ENCODE measurements at regions not wholly inside any gene's neighbourhood (a gene's known extent, or its start where the extent isn't known, plus 50 kb on each side); places are given as distances from the start of the nearest gene placed in this dataset.

GRCh38 chr10:25808372-25808771, 125.7 kb upstream of the MYO3A start:
- ATAC-seq: no peak
- H3K27ac Mint-ChIP-seq: no peak overlapping the region
- no peaks in the 10 kb centered on the region for H3K9me3 Mint-ChIP-seq
- H3K4me1 Mint-ChIP-seq (ENCODE audit: low read depth): no peaks in the 10 kb centered on the region
- TF ChIP-seq CTCF (IDR thresholded peaks at IDR 0.05): no peak
- H3K27me3 Mint-ChIP-seq: peaks cover 2% of the 10 kb centered on the region
- H3K4me3 Mint-ChIP-seq: no peak overlapping the region
- H3K36me3 Mint-ChIP-seq (ENCODE audit: low read depth): no peaks in the 10 kb centered on the region
- ChIA-PET CTCF (no interaction called here), POLR2A (no interaction called here)
- intact Hi-C loops (cut with micrococcal nuclease): no loop called here
- DNase-seq: no peak

DNA sequence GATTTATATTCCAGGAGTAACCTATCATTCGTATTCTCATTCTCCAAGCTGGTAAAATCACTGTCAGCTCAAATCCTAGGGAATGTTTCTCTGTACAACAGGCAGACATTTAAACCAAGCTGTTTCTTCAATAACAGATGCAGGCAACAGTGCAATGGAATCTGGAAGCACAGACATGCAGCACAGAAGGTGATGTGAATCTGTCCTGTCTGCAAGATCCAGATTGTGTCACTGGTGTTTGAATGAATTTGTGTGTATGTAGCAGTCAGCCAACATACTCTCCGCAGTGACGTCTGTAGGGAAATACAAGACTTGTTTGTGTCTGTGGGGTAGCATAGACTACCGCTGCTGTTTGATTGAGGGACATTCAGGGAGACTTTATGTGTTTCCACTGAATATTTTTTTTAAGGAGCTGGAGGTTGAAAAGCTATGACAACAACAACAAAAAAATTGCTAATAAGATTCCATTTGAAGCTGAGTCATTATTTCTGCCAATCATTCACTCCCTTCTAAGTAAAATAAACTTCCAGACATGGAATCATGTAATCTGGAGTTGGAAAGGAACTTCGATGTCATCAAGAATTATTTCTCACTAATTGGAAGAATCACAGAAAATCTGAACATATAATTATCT, 122.9 kb upstream of the MYO3A start:
- ATAC-seq: no peak
- Mint-ChIP-seq H3K27me3 (peaks cover 2% of the 10 kb centered on the region), H3K4me1 (ENCODE audit: low read depth) (no peaks in the 10 kb centered on the region), H3K36me3 (ENCODE audit: low read depth) (no peaks in the 10 kb centered on the region), H3K4me3 (no peak overlapping the region), H3K9me3 (no peaks in the 10 kb centered on the region), H3K27ac (no peak overlapping the region)
- intact Hi-C loops (cut with micrococcal nuclease): no loop called here
- ChIA-PET CTCF (interaction anchor here (1.4 kb wide), 1 partner anchor 35 kb away, joined by 3 read pairs; no protein-coding TSS in a partner anchor), POLR2A (no interaction called here)
- no peak for DNase-seq
- no peak for TF ChIP-seq CTCF (IDR thresholded peaks at IDR 0.05)

DNA sequence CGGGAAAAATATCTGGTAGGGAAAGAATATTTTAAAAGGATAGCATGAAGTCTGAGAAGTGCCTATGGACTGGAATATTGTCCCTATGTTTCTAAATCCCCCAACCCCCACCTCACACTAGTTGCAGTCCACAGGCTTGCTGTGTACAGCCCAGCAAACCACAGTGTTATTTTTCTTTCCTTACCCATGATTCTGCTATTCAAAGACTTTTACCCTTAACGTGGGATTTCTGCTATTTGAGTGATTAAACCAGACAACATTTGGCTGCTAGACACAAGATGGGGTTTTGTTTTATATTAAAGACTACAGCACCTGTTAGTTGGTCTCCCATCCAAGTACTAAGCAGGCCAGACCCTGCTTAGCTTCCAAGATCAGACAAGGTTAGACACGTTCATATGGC, 120.5 kb upstream of the MYO3A start:
- intact Hi-C loops (cut with micrococcal nuclease): no loop called here
- ATAC-seq (no peak), DNase-seq (no peak)
- ChIA-PET CTCF (no interaction called here), POLR2A (no interaction called here)
- Mint-ChIP-seq H3K4me1 (ENCODE audit: low read depth) (no peaks in the 10 kb centered on the region), H3K4me3 (no peak overlapping the region), H3K27ac (no peak overlapping the region), H3K9me3 (no peaks in the 10 kb centered on the region), H3K36me3 (ENCODE audit: low read depth) (no peaks in the 10 kb centered on the region), H3K27me3 (peaks cover 2% of the 10 kb centered on the region)
- no peak for TF ChIP-seq CTCF (IDR thresholded peaks at IDR 0.05)

DNA sequence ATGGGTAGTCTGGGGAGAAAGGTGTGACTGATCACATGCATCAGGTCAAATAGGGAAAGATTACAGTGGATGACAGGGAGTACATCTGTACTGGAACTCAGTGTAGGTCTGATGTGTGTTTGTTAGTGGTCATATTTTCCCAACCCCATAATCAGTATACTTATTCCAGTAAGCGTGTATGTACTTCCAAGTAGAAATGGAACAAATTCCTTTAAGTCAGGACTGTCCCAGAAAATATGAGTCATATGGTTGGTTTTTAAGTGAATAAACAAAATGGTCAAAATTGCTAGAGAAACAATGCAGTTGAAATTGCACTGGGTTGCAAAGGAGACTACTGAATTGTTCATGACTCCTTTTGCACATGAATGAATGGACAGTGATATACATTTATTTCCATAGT, 118.8 kb upstream of the MYO3A start:
- Mint-ChIP-seq H3K36me3 (ENCODE audit: low read depth) (no peaks in the 10 kb centered on the region), H3K27me3 (no peaks in the 10 kb centered on the region), H3K4me3 (no peak overlapping the region), H3K27ac (no peak overlapping the region), H3K4me1 (ENCODE audit: low read depth) (no peaks in the 10 kb centered on the region), H3K9me3 (no peaks in the 10 kb centered on the region)
- CTCF ChIA-PET: no interaction called here
- POLR2A ChIA-PET: no interaction called here
- no peak for TF ChIP-seq CTCF (IDR thresholded peaks at IDR 0.05)
- DNase-seq: no peak
- no peak for ATAC-seq
- intact Hi-C loops (cut with micrococcal nuclease): no loop called here

DNA sequence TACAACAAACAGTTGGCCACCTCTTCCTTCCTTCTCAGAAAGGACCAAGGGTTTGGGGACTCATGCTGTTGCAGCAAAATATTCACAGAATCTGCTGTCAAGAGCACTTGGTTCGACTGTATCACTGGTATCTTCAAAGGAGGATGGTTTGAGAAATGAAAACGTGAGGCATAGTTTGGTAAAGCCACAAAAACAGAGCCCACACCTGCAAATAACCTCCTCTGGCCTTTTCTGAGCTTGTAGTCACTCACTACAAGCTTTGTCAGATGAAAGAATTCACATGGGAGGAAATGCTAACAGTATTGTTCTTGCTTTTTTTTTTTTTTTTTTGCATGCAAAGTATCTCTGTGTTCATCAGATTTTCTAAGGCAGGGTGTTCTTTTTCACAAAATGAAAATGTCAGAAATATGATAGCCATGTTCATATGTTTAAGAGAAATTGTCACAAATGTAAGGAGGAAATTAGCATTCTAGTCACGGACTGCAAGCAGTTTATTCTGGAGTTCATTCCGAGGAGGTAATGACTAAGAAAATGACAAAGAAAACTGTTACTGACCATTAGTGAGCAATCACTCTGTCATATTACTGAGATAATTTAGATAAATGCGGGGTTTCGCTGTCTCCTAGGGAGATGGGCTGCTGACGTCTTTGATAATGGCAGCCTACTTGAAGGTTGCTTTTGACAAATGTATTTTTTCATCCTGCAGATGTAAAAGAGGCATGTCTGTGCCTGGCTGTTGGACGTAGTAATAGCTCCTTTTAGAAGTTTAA, 117.8 kb upstream of the MYO3A start:
- ChIA-PET POLR2A (no interaction called here), CTCF (no interaction called here)
- Mint-ChIP-seq H3K4me1 (ENCODE audit: low read depth) (peaks cover 5% of the 10 kb centered on the region), H3K27me3 (no peaks in the 10 kb centered on the region), H3K4me3 (no peak overlapping the region), H3K27ac (no peak overlapping the region), H3K36me3 (ENCODE audit: low read depth) (no peaks in the 10 kb centered on the region), H3K9me3 (no peaks in the 10 kb centered on the region)
- intact Hi-C loops (cut with micrococcal nuclease): no loop called here
- TF ChIP-seq CTCF (IDR thresholded peaks at IDR 0.05): no peak
- DNase-seq: no peak
- no peak for ATAC-seq
